Stomach (tissue), 4 donors: ENCODE measurements at regions not wholly inside any gene's neighbourhood (a gene's known extent, or its start where the extent isn't known, plus 50 kb on each side); places are given as distances from the start of the nearest gene placed in this dataset.

Experiments
- EP300 ChIP-seq: sonication (generic); formaldehyde crosslinking; IDR thresholded peaks from one replicate; pipeline ENCODE4 v1.6.1; 2017; ENCODE audit warnings: antibody characterized with exemption
- POLR2A ChIP-seq, 4 donors: fragments of 450-650 bp; IDR thresholded peaks; one replicate each; pipeline ENCODE4 v1.6.1; 2016; ENCODE audit warnings: antibody characterized with exemption in 4 of 4, control low read depth in 2 of 4, mild to moderate bottlenecking in 1 of 4, moderate library complexity in 1 of 4
- POLR2AphosphoS5 ChIP-seq, 3 donors: sonication (generic); formaldehyde crosslinking; IDR thresholded peaks; one replicate each; pipeline ENCODE4 v1.6.1; 2016; ENCODE audit warnings: antibody characterized with exemption in 3 of 3
- TF ChIP-seq, protein P1 (sequence below), 7 experiments: fragments of 450-650 bp in 4 of 7; fragments of 200-600 bp in 3 of 7; sonication (generic) in 3 of 7; IDR thresholded peaks; one replicate each; pipeline ENCODE4 v1.5.1; 2016 to 2019; ENCODE audit warnings: antibody characterized with exemption in 7 of 7, control low read depth in 2 of 7, mild to moderate bottlenecking in 1 of 7

DNA sequence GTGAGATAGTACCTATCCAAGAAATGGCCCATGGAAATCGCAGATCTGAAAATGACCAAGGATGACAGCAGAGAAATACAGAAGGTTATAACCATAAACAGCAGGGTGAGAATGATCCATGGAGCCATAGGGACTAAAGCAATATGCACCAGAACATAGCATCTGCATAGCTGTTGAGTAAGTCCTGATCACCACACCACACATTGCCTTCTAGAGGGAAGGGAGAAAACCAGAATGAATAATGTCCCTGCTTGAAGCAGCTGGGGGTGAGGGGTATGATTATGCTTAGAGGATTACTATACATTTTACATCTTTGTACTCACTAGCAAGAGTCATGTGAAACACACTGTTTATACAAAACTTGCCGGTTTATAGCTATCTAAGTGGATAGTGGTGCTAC lies 350.4 kb downstream of the MBD2 start:
- TF ChIP-seq, protein P1, sequence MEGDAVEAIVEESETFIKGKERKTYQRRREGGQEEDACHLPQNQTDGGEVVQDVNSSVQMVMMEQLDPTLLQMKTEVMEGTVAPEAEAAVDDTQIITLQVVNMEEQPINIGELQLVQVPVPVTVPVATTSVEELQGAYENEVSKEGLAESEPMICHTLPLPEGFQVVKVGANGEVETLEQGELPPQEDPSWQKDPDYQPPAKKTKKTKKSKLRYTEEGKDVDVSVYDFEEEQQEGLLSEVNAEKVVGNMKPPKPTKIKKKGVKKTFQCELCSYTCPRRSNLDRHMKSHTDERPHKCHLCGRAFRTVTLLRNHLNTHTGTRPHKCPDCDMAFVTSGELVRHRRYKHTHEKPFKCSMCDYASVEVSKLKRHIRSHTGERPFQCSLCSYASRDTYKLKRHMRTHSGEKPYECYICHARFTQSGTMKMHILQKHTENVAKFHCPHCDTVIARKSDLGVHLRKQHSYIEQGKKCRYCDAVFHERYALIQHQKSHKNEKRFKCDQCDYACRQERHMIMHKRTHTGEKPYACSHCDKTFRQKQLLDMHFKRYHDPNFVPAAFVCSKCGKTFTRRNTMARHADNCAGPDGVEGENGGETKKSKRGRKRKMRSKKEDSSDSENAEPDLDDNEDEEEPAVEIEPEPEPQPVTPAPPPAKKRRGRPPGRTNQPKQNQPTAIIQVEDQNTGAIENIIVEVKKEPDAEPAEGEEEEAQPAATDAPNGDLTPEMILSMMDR (IDR thresholded peaks at IDR 0.05): no peak
- no peak for TF ChIP-seq POLR2A (IDR thresholded peaks at IDR 0.05)
- TF ChIP-seq POLR2AphosphoS5 (IDR thresholded peaks at IDR 0.05): no peak
- no peak for TF ChIP-seq EP300
